HG02870 (cell line): ENCODE measurements at regions not wholly inside any gene's neighbourhood (a gene's known extent, or its start where the extent isn't known, plus 50 kb on each side); places are given as distances from the start of the nearest gene placed in this dataset.
"Not testable (repeated sequence)": the region's sequence is repeated elsewhere in the genome, so short reads cannot be mapped to it uniquely, and the experiment has no call there.

ENCODE experiments used
- ATAC-seq: cut with Tn5 transposase; IDR thresholded peaks from one replicate; pipeline ENCODE4 v1.9.1; 2021; ENCODE audit warnings: mild to moderate bottlenecking, moderate library complexity; ENCODE audit not compliant: unreplicated experiment

GRCh38 chr7:112540839-112541577 lies 60.2 kb downstream of the LSMEM1 start:
- ATAC-seq, result no peak

- no peak for ATAC-seq
These were observed 66.1 kb downstream of the LSMEM1 start for GRCh38 chr7:112546723-112547513.

- no peak for ATAC-seq
These were observed 67.1 kb downstream of the LSMEM1 start for GRCh38 chr7:112547916-112548315.

- peak; percentile 92 for ATAC-seq
These were observed 69.8 kb downstream of the LSMEM1 start for GRCh38 chr7:112550468-112551060.

- ATAC-seq, result not testable (repeated sequence)
These were observed 70.7 kb downstream of the LSMEM1 start for GRCh38 chr7:112551521-112551920.

- no peak for ATAC-seq
These were observed 73.8 kb downstream of the LSMEM1 start for GRCh38 chr7:112554591-112554990.

- ATAC-seq, result peak; percentile 97
These were observed 75.8 kb downstream of the LSMEM1 start for GRCh38 chr7:112556633-112557032.

- no peak for ATAC-seq
These were observed 85.9 kb downstream of the LSMEM1 start for GRCh38 chr7:112566442-112567324.

- ATAC-seq, result no peak
These were observed 86.6 kb downstream of the LSMEM1 start for GRCh38 chr7:112567388-112567787.

GRCh38 chr7:112571852-112572607 lies 91.2 kb downstream of the LSMEM1 start:
- no peak for ATAC-seq

GRCh38 chr7:112572669-112573301 lies 92.0 kb downstream of the LSMEM1 start:
- no peak for ATAC-seq

GRCh38 chr7:112573302-112574039 lies 92.7 kb downstream of the LSMEM1 start:
- no peak for ATAC-seq

GRCh38 chr7:112575864-112576263 lies 95.1 kb downstream of the LSMEM1 start:
- no peak for ATAC-seq

GRCh38 chr7:112579388-112579787 lies 98.6 kb downstream of the LSMEM1 start:
- ATAC-seq, result no peak

GRCh38 chr7:112580717-112581435 lies 100.1 kb downstream of the LSMEM1 start:
- ATAC-seq, result no peak

- ATAC-seq, result no peak
These were observed 100.7 kb downstream of the LSMEM1 start for GRCh38 chr7:112581529-112581928.

GRCh38 chr7:112584290-112584689 lies 103.5 kb downstream of the LSMEM1 start:
- ATAC-seq, result no peak

- ATAC-seq, result no peak
These were observed 106.7 kb downstream of the LSMEM1 start for GRCh38 chr7:112587504-112587903.
